IMR-90 (cell line): ENCODE measurements at regions not wholly inside any gene's neighbourhood (a gene's known extent, or its start where the extent isn't known, plus 50 kb on each side); places are given as distances from the start of the nearest gene placed in this dataset.

ENCODE experiments used
- ATAC-seq: fragments of 200-7000 bp; cut with Tn5 transposase; 2 replicates; pipeline ENCODE4 v1.9.1; 2020; ENCODE audit warnings: low read depth, mild to moderate bottlenecking, moderate library complexity
- BruUV-seq: library from RNA; stranded (reverse); fragments of 400-500 nt; replicated peaks from 2 replicates; lab custom pipeline; 2021; lab: Mats Ljungman, UMichigan
- CTCF ChIA-PET: fragments of 300-600 bp; formaldehyde crosslinking; extraction: SDS; loops from one replicate; lab custom pipeline; 2021; ENCODE audit warnings: antibody characterized with exemption; lab: Yijun Ruan, JAX
- POLR2A ChIA-PET: fragments of 300-600 bp; sonication (Branson Sonifier 250); formaldehyde crosslinking; loops from one replicate; lab custom pipeline; 2022; ENCODE audit warnings: antibody characterized with exemption; ENCODE audit not compliant: unreplicated experiment; lab: Charles Lee
- DNase-seq: peaks from one replicate; pipeline ENCODE4 v3.0.0; 2013
- H2AFZ ChIP-seq: replicated peaks from 2 replicates; pipeline ENCODE3; 2013; ENCODE audit warnings: low read length, mild to moderate bottlenecking; ENCODE audit not compliant: poor library complexity
- H2AK5ac ChIP-seq: 2 replicates; pipeline ENCODE4 v1.6.1; 2013; ENCODE audit warnings: low read depth, low read length, inconsistent platforms
- H2AK9ac ChIP-seq: replicated peaks from 2 replicates; pipeline ENCODE3; 2013; ENCODE audit warnings: mild to moderate bottlenecking, low read depth, low read length, moderate library complexity; ENCODE audit not compliant: poor library complexity
- H2BK120ac ChIP-seq: 2 replicates; pipeline ENCODE4 v1.6.1; 2013; ENCODE audit warnings: low read depth, low read length, inconsistent platforms
- H2BK15ac ChIP-seq: 3 replicates; pipeline ENCODE4 v1.6.1; 2013; ENCODE audit warnings: low read depth, low read length, inconsistent platforms
- H2BK20ac ChIP-seq: 2 replicates; pipeline ENCODE4 v1.6.1; 2013; ENCODE audit warnings: low read depth, mild to moderate bottlenecking, inconsistent platforms, low read length, moderate library complexity
- H2BK5ac ChIP-seq: 2 replicates; pipeline ENCODE4 v1.6.1; 2013; ENCODE audit warnings: mild to moderate bottlenecking, low read depth, low read length, inconsistent platforms; ENCODE audit not compliant: poor library complexity, severe bottlenecking
- H3K14ac ChIP-seq: replicated peaks from 2 replicates; pipeline ENCODE4 v1.6.1; 2013; ENCODE audit warnings: low read depth, low read length, inconsistent platforms
- H3K18ac ChIP-seq: 2 replicates; pipeline ENCODE4 v1.6.1; 2013; ENCODE audit warnings: low read depth, low read length, control low read depth
- H3K23ac ChIP-seq: 2 replicates; pipeline ENCODE4 v1.6.1; 2013; ENCODE audit warnings: low read depth, low read length, inconsistent platforms
- H3K27ac ChIP-seq: 2 replicates; pipeline ENCODE4 v1.5.1; 2013; ENCODE audit warnings: mild to moderate bottlenecking, control low read depth, low read length; ENCODE audit not compliant: insufficient read depth
- H3K27me3 ChIP-seq: 2 replicates; pipeline ENCODE4 v1.6.1; 2013; ENCODE audit warnings: low read length; ENCODE audit not compliant: control insufficient read depth, insufficient read depth
- H3K36me3 ChIP-seq: 2 replicates; pipeline ENCODE4 v1.6.1; 2013; ENCODE audit warnings: low read length, mixed read lengths; ENCODE audit not compliant: control insufficient read depth, insufficient read depth
- H3K4ac ChIP-seq: 2 replicates; pipeline ENCODE4 v1.6.1; 2013; ENCODE audit warnings: low read depth, low read length, inconsistent platforms
- H3K4me1 ChIP-seq: 2 replicates; pipeline ENCODE4 v1.6.1; 2013; ENCODE audit warnings: low read length, mixed read lengths; ENCODE audit not compliant: control insufficient read depth, insufficient read depth
- H3K4me2 ChIP-seq: 2 replicates; pipeline ENCODE4 v1.6.1; 2013; ENCODE audit warnings: low read depth, mild to moderate bottlenecking, control low read depth, low read length, moderate library complexity
- H3K4me3 ChIP-seq: 2 replicates; pipeline ENCODE4 v1.5.1; 2013; ENCODE audit warnings: low read depth, mild to moderate bottlenecking, control low read depth, low read length, moderate library complexity; ENCODE audit not compliant: insufficient read depth
- H3K56ac ChIP-seq: 2 replicates; pipeline ENCODE4 v1.6.1; 2013; ENCODE audit warnings: low read length, inconsistent platforms; ENCODE audit not compliant: insufficient read depth; ENCODE audit errors: extremely low read depth
- H3K79me1 ChIP-seq, 2 experiments: 2 replicates each; pipeline ENCODE4 v1.6.1; 2013; ENCODE audit warnings: low read length in 2 of 2, inconsistent platforms in 1 of 2, low read depth in 1 of 2
- H3K9ac ChIP-seq: 2 replicates; pipeline ENCODE4 v1.6.1; 2013; ENCODE audit warnings: low read depth, low read length, control low read depth
- H3K9me1 ChIP-seq: 2 replicates; pipeline ENCODE4 v1.6.1; 2013; ENCODE audit warnings: low read length, inconsistent platforms; ENCODE audit not compliant: insufficient read depth
- H3K9me3 ChIP-seq: 2 replicates; pipeline ENCODE4 v1.6.1; 2013; ENCODE audit warnings: low read length; ENCODE audit not compliant: control insufficient read depth, insufficient read depth
- H4K20me1 ChIP-seq: 2 replicates; pipeline ENCODE4 v1.6.1; 2013; ENCODE audit warnings: low read length, inconsistent platforms; ENCODE audit not compliant: insufficient read depth
- H4K5ac ChIP-seq: 2 replicates; pipeline ENCODE4 v1.6.1; 2013; ENCODE audit warnings: mild to moderate bottlenecking, low read depth, low read length, control low read depth
- H4K8ac ChIP-seq, 2 experiments: 2 replicates each; pipeline ENCODE4 v1.6.1; 2013; ENCODE audit warnings: low read depth in 2 of 2, low read length in 2 of 2, control low read depth in 1 of 2, inconsistent platforms in 1 of 2
- H4K91ac ChIP-seq: 2 replicates; pipeline ENCODE4 v1.6.1; 2013; ENCODE audit warnings: low read depth, low read length, inconsistent platforms; ENCODE audit not compliant: insufficient read depth
- BHLHE40 ChIP-seq: fragments of 150-350 bp; IDR thresholded peaks from 2 replicates; pipeline ENCODE4 v1.6.1; 2016; ENCODE audit warnings: mild to moderate bottlenecking, low read depth, low read length
- CHD1 ChIP-seq: IDR thresholded peaks from 2 replicates; pipeline ENCODE4 v1.6.1; 2012; ENCODE audit warnings: low read depth, low read length, improper control_type of control experiment
- FOS ChIP-seq: fragments of 150-350 bp; IDR thresholded peaks from 2 replicates; pipeline ENCODE4 v1.6.1; 2016; ENCODE audit warnings: low read depth, low read length
- MAFK ChIP-seq: IDR thresholded peaks from 2 replicates; pipeline ENCODE4 v1.6.1; 2012; ENCODE audit warnings: low read depth, low read length, improper control_type of control experiment
- MXI1 ChIP-seq: IDR thresholded peaks from 2 replicates; pipeline ENCODE4 v1.6.1; 2012; ENCODE audit warnings: low read depth, mild to moderate bottlenecking, low read length, moderate library complexity, borderline replicate concordance
- NFE2L2 ChIP-seq: fragments of 150-350 bp; IDR thresholded peaks from 2 replicates; pipeline ENCODE4 v1.6.1; 2016; ENCODE audit warnings: low read depth, mild to moderate bottlenecking, low read length
- POLR2A ChIP-seq: IDR thresholded peaks from 2 replicates; pipeline ENCODE4 v1.6.1; 2012; ENCODE audit warnings: mild to moderate bottlenecking, low read depth, low read length
- RAD21 ChIP-seq: IDR thresholded peaks from 2 replicates; pipeline ENCODE4 v1.6.1; 2012; ENCODE audit warnings: low read length, improper control_type of control experiment
- WGBS, 2 experiments: methylation state at CpG; one replicate each; pipeline versions ENCODE4 v1.1.5 to v1.1.7; 2013; ENCODE audit warnings: missing lambda C conversion rate in 2 of 2; ENCODE audit not compliant: insufficient read length in 1 of 2; ENCODE audit errors: extremely low coverage in 2 of 2; 5-methylcytosine and 5-hydroxymethylcytosine counted together
- dilution Hi-C: fragments of 300-500 bp; cut with HindIII; formaldehyde crosslinking; loops from one replicate; pipeline ENCODE4 v1.14.3; 2018; ENCODE audit warnings: low sequenced_read_pairs; ENCODE audit not compliant: unreplicated experiment
- in situ Hi-C: fragments of 300-500 bp; cut with MboI; formaldehyde crosslinking; loops from 3 replicates; pipeline ENCODE4 v1.14.3; 2019; ENCODE audit warnings: low sequenced_read_pairs, inconsistent platforms, mixed read lengths
- intact Hi-C: fragments of 100-400 bp; cut with micrococcal nuclease; formaldehyde crosslinking; loops from 2 replicates; pipeline ENCODE4 v1.10.0; 2022
- TF ChIP-seq, protein P1 (sequence below): fragments of 150-350 bp; IDR thresholded peaks from 2 replicates; pipeline ENCODE4 v1.6.1; 2016; ENCODE audit warnings: low read depth, mild to moderate bottlenecking, low read length, moderate library complexity, borderline replicate concordance
- TF ChIP-seq, protein P2 (sequence below): fragments of 150-350 bp; IDR thresholded peaks from 2 replicates; pipeline ENCODE4 v1.6.1; 2017; ENCODE audit warnings: mild to moderate bottlenecking, antibody characterized with exemption, low read length, low read depth

- H3K27me3 ChIP-seq = peaks cover 13% of the 10 kb centered on the region
- intact Hi-C loops = loop anchor here (2.0 to 5.0 kb wide), 4 partner anchors 161 to 354 kb away; no protein-coding TSS in a partner anchor
Measured at GRCh38 chr3:107925851-107926250, 165.0 kb downstream of the CD47 start.

More at GRCh38 chr3:107925851-107926250, 165.0 kb downstream of the CD47 start:
- Histone ChIP-seq H3K36me3 (no peaks in the 10 kb centered on the region), H3K56ac (no peak overlapping the region), H2AK9ac (no peak overlapping the region), H3K9ac (no peak overlapping the region), H2BK20ac (no peak overlapping the region), H3K27ac (no peak overlapping the region), H3K4me2 (no peak overlapping the region), H2BK5ac (no peak overlapping the region), H3K4me3 (no peak overlapping the region), H2BK15ac (no peak overlapping the region), H4K20me1 (no peaks in the 10 kb centered on the region), H3K9me3 (no peaks in the 10 kb centered on the region), H3K4ac (no peak overlapping the region), H4K91ac (no peak overlapping the region), H3K18ac (no peak overlapping the region), H2AK5ac (no peak overlapping the region), H2BK120ac (no peak overlapping the region), H3K23ac (no peak overlapping the region), H4K5ac (no peak overlapping the region), H3K9me1 (no peaks in the 10 kb centered on the region), H3K14ac (no peak overlapping the region), H3K4me1 (no peaks in the 10 kb centered on the region), H4K8ac (no peak overlapping the region), H2AFZ (no peak overlapping the region), H3K79me1 (no peaks in the 10 kb centered on the region)
- DNase-seq (no peak), ATAC-seq (no peak)
- ChIA-PET CTCF (no interaction called here), POLR2A (no interaction called here)
- in situ Hi-C loops = loop anchor here (10.0 kb wide), 2 partner anchors 171 to 691 kb away; no protein-coding TSS in a partner anchor
- no TSS peak for BruUV-seq
- no peak for TF ChIP-seq MXI1
- TF ChIP-seq RAD21 = no peak
- TF ChIP-seq NFE2L2 = no peak
- TF ChIP-seq CHD1 = no peak
- TF ChIP-seq FOS = no peak
- no peak for TF ChIP-seq MAFK
- TF ChIP-seq POLR2A = no peak
- no peak for TF ChIP-seq BHLHE40
- TF ChIP-seq, protein P1, sequence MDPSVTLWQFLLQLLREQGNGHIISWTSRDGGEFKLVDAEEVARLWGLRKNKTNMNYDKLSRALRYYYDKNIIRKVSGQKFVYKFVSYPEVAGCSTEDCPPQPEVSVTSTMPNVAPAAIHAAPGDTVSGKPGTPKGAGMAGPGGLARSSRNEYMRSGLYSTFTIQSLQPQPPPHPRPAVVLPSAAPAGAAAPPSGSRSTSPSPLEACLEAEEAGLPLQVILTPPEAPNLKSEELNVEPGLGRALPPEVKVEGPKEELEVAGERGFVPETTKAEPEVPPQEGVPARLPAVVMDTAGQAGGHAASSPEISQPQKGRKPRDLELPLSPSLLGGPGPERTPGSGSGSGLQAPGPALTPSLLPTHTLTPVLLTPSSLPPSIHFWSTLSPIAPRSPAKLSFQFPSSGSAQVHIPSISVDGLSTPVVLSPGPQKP = no peak
- TF ChIP-seq, protein P2, sequence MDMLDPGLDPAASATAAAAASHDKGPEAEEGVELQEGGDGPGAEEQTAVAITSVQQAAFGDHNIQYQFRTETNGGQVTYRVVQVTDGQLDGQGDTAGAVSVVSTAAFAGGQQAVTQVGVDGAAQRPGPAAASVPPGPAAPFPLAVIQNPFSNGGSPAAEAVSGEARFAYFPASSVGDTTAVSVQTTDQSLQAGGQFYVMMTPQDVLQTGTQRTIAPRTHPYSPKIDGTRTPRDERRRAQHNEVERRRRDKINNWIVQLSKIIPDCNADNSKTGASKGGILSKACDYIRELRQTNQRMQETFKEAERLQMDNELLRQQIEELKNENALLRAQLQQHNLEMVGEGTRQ = no peak
- 83% methylated on average over 1 of the region's 5 CpGs; no CpG with 5 or more reads in 1 of the 2 experiments for WGBS, 2 experiments
- dilution Hi-C loops = no loop called here
